Osteocyte (in vitro differentiated cells): ENCODE measurements at regions not wholly inside any gene's neighbourhood (a gene's known extent, or its start where the extent isn't known, plus 50 kb on each side); places are given as distances from the start of the nearest gene placed in this dataset.

Experiments
- DNase-seq: peaks from one replicate; pipeline ENCODE4 v3.0.0; 2021; ENCODE audit warnings: mixed read lengths; ENCODE audit not compliant: unreplicated experiment; ENCODE audit errors: extremely low spot score
- H3K27ac Mint-ChIP-seq: one replicate; pipeline ENCODE4 v1.8.0; 2021; ENCODE audit warnings: mild to moderate bottlenecking, mixed read lengths; ENCODE audit not compliant: unreplicated experiment
- H3K27me3 Mint-ChIP-seq: one replicate; pipeline ENCODE4 v1.8.0; 2021; ENCODE audit warnings: mixed read lengths; ENCODE audit not compliant: unreplicated experiment
- H3K36me3 Mint-ChIP-seq: one replicate; pipeline ENCODE4 v1.8.0; 2021; ENCODE audit warnings: mixed read lengths; ENCODE audit not compliant: unreplicated experiment
- H3K4me1 Mint-ChIP-seq: one replicate; pipeline ENCODE4 v1.8.0; 2021; ENCODE audit warnings: mixed read lengths; ENCODE audit not compliant: unreplicated experiment
- H3K4me3 Mint-ChIP-seq: one replicate; pipeline ENCODE4 v1.8.0; 2021; ENCODE audit warnings: mild to moderate bottlenecking, moderate library complexity, mixed read lengths; ENCODE audit not compliant: unreplicated experiment
- H3K9me3 Mint-ChIP-seq: one replicate; pipeline ENCODE4 v1.8.0; 2021; ENCODE audit warnings: mixed read lengths; ENCODE audit not compliant: unreplicated experiment
- CTCF ChIP-seq: fragments of 200-600 bp; sonication (generic); IDR thresholded peaks from 2 replicates; pipeline ENCODE4 v1.5.0; 2021; ENCODE audit warnings: antibody characterized with exemption, mild to moderate bottlenecking, moderate library complexity

GRCh38 chr3:150291515-150291914 lies 116.6 kb upstream of the TSC22D2 start:
- no peak for TF ChIP-seq CTCF
- no peaks in the 10 kb centered on the region for H3K36me3 Mint-ChIP-seq
- no peak for DNase-seq
- H3K27me3 Mint-ChIP-seq = no peaks in the 10 kb centered on the region
- no peak overlapping the region for H3K27ac Mint-ChIP-seq
- H3K4me3 Mint-ChIP-seq = no peak overlapping the region
- H3K4me1 Mint-ChIP-seq = peaks cover 32% of the 10 kb centered on the region
- H3K9me3 Mint-ChIP-seq = peaks cover 10% of the 10 kb centered on the region

GRCh38 chr3:150286390-150287147 lies 121.5 kb upstream of the TSC22D2 start:
- Mint-ChIP-seq H3K4me1 (peaks cover 22% of the 10 kb centered on the region), H3K36me3 (peaks cover 10% of the 10 kb centered on the region), H3K9me3 (peaks cover 17% of the 10 kb centered on the region), H3K27ac (peak overlapping the region; percentile 80), H3K27me3 (no peaks in the 10 kb centered on the region), H3K4me3 (no peak overlapping the region)
- no peak for DNase-seq
- peak; percentile 56 for TF ChIP-seq CTCF

GRCh38 chr3:150285601-150286000 lies 122.5 kb upstream of the TSC22D2 start:
- peaks cover 10% of the 10 kb centered on the region for H3K36me3 Mint-ChIP-seq
- H3K4me1 Mint-ChIP-seq = peaks cover 22% of the 10 kb centered on the region
- H3K27ac Mint-ChIP-seq = peak overlapping the region; percentile 80
- no peak for TF ChIP-seq CTCF
- H3K4me3 Mint-ChIP-seq = no peak overlapping the region
- DNase-seq = no peak
- H3K9me3 Mint-ChIP-seq = peaks cover 21% of the 10 kb centered on the region
- H3K27me3 Mint-ChIP-seq = no peaks in the 10 kb centered on the region

- Mint-ChIP-seq H3K36me3 (peaks cover 7% of the 10 kb centered on the region), H3K9me3 (peaks cover 18% of the 10 kb centered on the region), H3K27me3 (no peaks in the 10 kb centered on the region), H3K4me1 (peaks cover 44% of the 10 kb centered on the region), H3K4me3 (no peak overlapping the region), H3K27ac (no peak overlapping the region)
- no peak for DNase-seq
- no peak for TF ChIP-seq CTCF
These were observed 129.2 kb upstream of the TSC22D2 start for GRCh38 chr3:150278843-150279381.

- H3K36me3 Mint-ChIP-seq = peaks cover 7% of the 10 kb centered on the region
- no peak overlapping the region for H3K4me3 Mint-ChIP-seq
- peak; percentile 22 for TF ChIP-seq CTCF
- peaks cover 48% of the 10 kb centered on the region for H3K4me1 Mint-ChIP-seq
- no peak for DNase-seq
- H3K27ac Mint-ChIP-seq = peak overlapping the region; percentile 31
- no peaks in the 10 kb centered on the region for H3K27me3 Mint-ChIP-seq
- peaks cover 17% of the 10 kb centered on the region for H3K9me3 Mint-ChIP-seq
These were observed 129.9 kb upstream of the TSC22D2 start for GRCh38 chr3:150278195-150278594.
